Uterus (tissue), 3 donors: ENCODE measurements at regions not wholly inside any gene's neighbourhood (a gene's known extent, or its start where the extent isn't known, plus 50 kb on each side); places are given as distances from the start of the nearest gene placed in this dataset.
A peak's percentile ranks its signal among the peaks of the same experiment; 100 is the strongest.

Experiments used
- DNase-seq, 2 donors: peaks; one replicate each; pipeline ENCODE4 v3.0.0-alpha.2; 2019 to 2020
- H3K27ac ChIP-seq, 2 donors: fragments of 200-600 bp; sonication (generic); 1 replicate in 1 of 2; 2 replicates in 1 of 2; pipeline ENCODE4 v1.5.1; 2016 to 2018
- H3K27me3 ChIP-seq, 2 donors: fragments of 200-600 bp; sonication (generic); one replicate each; pipeline ENCODE4 v1.5.1; 2018 to 2019; ENCODE audit warnings: control low read depth in 1 of 2
- H3K36me3 ChIP-seq, 2 donors: fragments of 200-600 bp; sonication (generic); one replicate each; pipeline ENCODE4 v1.5.1; 2019; ENCODE audit warnings: control low read depth in 1 of 2
- H3K4me1 ChIP-seq, 2 donors: fragments of 200-600 bp; sonication (generic); one replicate each; pipeline ENCODE4 v1.5.1; 2018 to 2019; ENCODE audit warnings: control low read depth in 1 of 2
- H3K4me3 ChIP-seq, 2 donors: fragments of 200-600 bp; sonication (generic); 1 replicate in 1 of 2; 2 replicates in 1 of 2; pipeline ENCODE4 v1.5.1; 2018 to 2019; ENCODE audit warnings: mild to moderate bottlenecking in 1 of 2
- H3K9me3 ChIP-seq, 2 donors: fragments of 200-600 bp; sonication (generic); one replicate each; pipeline ENCODE4 v1.5.1; 2019; ENCODE audit warnings: control low read depth in 1 of 2
- CTCF ChIP-seq, 4 experiments: fragments of 200-600 bp in 2 of 4; fragments of 450-650 bp in 2 of 4; sonication (generic) in 2 of 4; IDR thresholded peaks; one replicate each; pipeline ENCODE4 v1.5.1; 2016 to 2019; ENCODE audit warnings: antibody characterized with exemption in 4 of 4, mild to moderate bottlenecking in 2 of 4, moderate library complexity in 1 of 4
- POLR2A ChIP-seq, 2 donors: fragments of 450-650 bp; IDR thresholded peaks; one replicate each; pipeline ENCODE4 v1.6.1; 2016; ENCODE audit warnings: antibody characterized with exemption in 2 of 2, mild to moderate bottlenecking in 1 of 2, moderate library complexity in 1 of 2
- intact Hi-C: fragments of 100-400 bp; cut with DNase I; formaldehyde crosslinking; loops from one replicate; pipeline ENCODE4 v1.15.1; 2023; ENCODE audit warnings: low total_unique reads
- donor health status: DM: yes; HTN: yes; CAD: no.

GRCh38 chr2:122514451-122514996, 759.1 kb downstream of the TSN start:
- no peaks in the 10 kb centered on the region for H3K9me3 ChIP-seq
- TF ChIP-seq CTCF (IDR thresholded peaks at IDR 0.05) (no peak), POLR2A (IDR thresholded peaks at IDR 0.05) (no peak)
- no peak overlapping the region for H3K4me3 ChIP-seq
- no peak overlapping the region for H3K27ac ChIP-seq
- no peak for DNase-seq
- intact Hi-C loops = no loop called here
- H3K27me3 ChIP-seq = no peaks in the 10 kb centered on the region
- no peaks in the 10 kb centered on the region for H3K4me1 ChIP-seq
- H3K36me3 ChIP-seq = no peaks in the 10 kb centered on the region

- intact Hi-C loops = no loop called here
- H3K27ac ChIP-seq = no peak overlapping the region
- no peaks in the 10 kb centered on the region for H3K36me3 ChIP-seq
- no peaks in the 10 kb centered on the region for H3K27me3 ChIP-seq
- DNase-seq = no peak
- H3K4me3 ChIP-seq = no peak overlapping the region
- TF ChIP-seq CTCF (IDR thresholded peaks at IDR 0.05) (no peak), POLR2A (IDR thresholded peaks at IDR 0.05) (no peak)
- no peaks in the 10 kb centered on the region for H3K4me1 ChIP-seq
- no peaks in the 10 kb centered on the region for H3K9me3 ChIP-seq
Measured at GRCh38 chr2:122515731-122516290, 760.4 kb downstream of the TSN start.

GRCh38 chr2:122516775-122517174, 761.3 kb downstream of the TSN start:
- H3K27me3 ChIP-seq = no peaks in the 10 kb centered on the region
- DNase-seq = no peak
- no peaks in the 10 kb centered on the region for H3K9me3 ChIP-seq
- no peaks in the 10 kb centered on the region for H3K4me1 ChIP-seq
- TF ChIP-seq POLR2A (IDR thresholded peaks at IDR 0.05) (no peak), CTCF (IDR thresholded peaks at IDR 0.05) (no peak)
- intact Hi-C loops = no loop called here
- H3K27ac ChIP-seq = no peak overlapping the region
- H3K36me3 ChIP-seq = no peaks in the 10 kb centered on the region
- H3K4me3 ChIP-seq = no peak overlapping the region

GRCh38 chr2:122519366-122519765, 763.9 kb downstream of the TSN start:
- Histone ChIP-seq H3K9me3 (no peaks in the 10 kb centered on the region), H3K27ac (no peak overlapping the region), H3K27me3 (no peaks in the 10 kb centered on the region), H3K36me3 (no peaks in the 10 kb centered on the region), H3K4me3 (no peak overlapping the region), H3K4me1 (no peaks in the 10 kb centered on the region)
- TF ChIP-seq CTCF (IDR thresholded peaks at IDR 0.05) (peak in 1 of 4 experiments; percentile 3), POLR2A (IDR thresholded peaks at IDR 0.05) (no peak)
- no peak for DNase-seq
- intact Hi-C loops = no loop called here

GRCh38 chr2:122519821-122520611, 764.6 kb downstream of the TSN start:
- intact Hi-C loops = no loop called here
- no peaks in the 10 kb centered on the region for H3K9me3 ChIP-seq
- no peak overlapping the region for H3K27ac ChIP-seq
- TF ChIP-seq POLR2A (IDR thresholded peaks at IDR 0.05) = no peak
- TF ChIP-seq CTCF (IDR thresholded peaks at IDR 0.05) = no peak
- no peaks in the 10 kb centered on the region for H3K36me3 ChIP-seq
- no peaks in the 10 kb centered on the region for H3K27me3 ChIP-seq
- no peaks in the 10 kb centered on the region for H3K4me1 ChIP-seq
- no peak overlapping the region for H3K4me3 ChIP-seq
- DNase-seq = no peak
